Choroid plexus epithelial cell (primary cell): ENCODE measurements at regions not wholly inside any gene's neighbourhood (a gene's known extent, or its start where the extent isn't known, plus 50 kb on each side); places are given as distances from the start of the nearest gene placed in this dataset.
A peak's percentile ranks its signal among the peaks of the same experiment; 100 is the strongest.

ENCODE experiments used
- DNase-seq: peaks from one replicate; pipeline ENCODE4 v3.0.0-alpha.2; 2010; ENCODE audit warnings: low read depth
- H3K4me3 ChIP-seq: 2 replicates; pipeline ENCODE4 v1.5.1; 2011; ENCODE audit warnings: low read depth, mild to moderate bottlenecking, control low read depth, low read length, moderate library complexity
- CTCF ChIP-seq: conservative IDR thresholded peaks from 2 replicates; pipeline ENCODE4 v1.5.1; 2011; ENCODE audit warnings: low read depth, mild to moderate bottlenecking, control low read depth, inconsistent platforms, low read length, moderate library complexity

- DNase-seq = no peak
- no peak for TF ChIP-seq CTCF
These were observed 76.1 kb upstream of the PDK4 start for GRCh38 chr7:95672434-95672833.

GRCh38 chr7:95669513-95669912 is 73.2 kb upstream of the PDK4 start:
- no peak for DNase-seq
- no peak overlapping the region for H3K4me3 ChIP-seq
- no peak for TF ChIP-seq CTCF

More at GRCh38 chr7:95672434-95672833, 76.1 kb upstream of the PDK4 start:
- H3K4me3 ChIP-seq = no peak overlapping the region

- TF ChIP-seq CTCF = no peak
- no peak for DNase-seq
- H3K4me3 ChIP-seq = no peak overlapping the region
These were observed 72.2 kb upstream of the PDK4 start for GRCh38 chr7:95668504-95669018.

- H3K4me3 ChIP-seq = no peak overlapping the region
- no peak for DNase-seq
- TF ChIP-seq CTCF = no peak
These were observed 66.7 kb upstream of the PDK4 start for GRCh38 chr7:95662987-95663386.

GRCh38 chr7:95660023-95660434 is 63.7 kb upstream of the PDK4 start:
- H3K4me3 ChIP-seq = no peak overlapping the region
- TF ChIP-seq CTCF = no peak
- DNase-seq = peak; percentile 13

- TF ChIP-seq CTCF = no peak
- DNase-seq = no peak
- no peak overlapping the region for H3K4me3 ChIP-seq
These were observed 62.4 kb upstream of the PDK4 start for GRCh38 chr7:95658676-95659075.

GRCh38 chr7:95649546-95649945 is 53.2 kb upstream of the PDK4 start:
- no peak for DNase-seq
- no peak overlapping the region for H3K4me3 ChIP-seq
- TF ChIP-seq CTCF = no peak
